ENCODE measurements at regions not wholly inside any gene's neighbourhood (a gene's known extent, or its start where the extent isn't known, plus 50 kb on each side); places are given as distances from the start of the nearest gene placed in this dataset.

DNA sequence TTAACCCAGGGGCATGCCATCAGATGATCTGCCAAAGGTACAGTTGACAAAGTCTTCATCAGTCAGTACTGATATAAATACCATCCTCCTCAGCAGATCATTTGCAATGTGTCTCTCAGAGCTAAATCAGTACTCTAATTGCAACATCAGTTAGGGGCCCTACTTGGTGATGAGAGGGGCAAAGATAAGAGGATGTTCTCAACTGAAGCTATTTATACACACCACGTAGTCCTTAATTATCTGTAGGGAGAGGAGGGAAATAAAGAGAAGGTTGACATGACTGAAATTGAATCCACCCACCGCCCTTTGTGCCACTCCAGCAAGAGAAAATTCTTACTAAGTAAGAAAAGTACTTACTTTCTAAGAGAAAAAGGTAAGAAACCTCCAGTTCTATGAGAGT lies 157.8 kb upstream of the NUDT4 start:
- TF ChIP-seq, protein P1, sequence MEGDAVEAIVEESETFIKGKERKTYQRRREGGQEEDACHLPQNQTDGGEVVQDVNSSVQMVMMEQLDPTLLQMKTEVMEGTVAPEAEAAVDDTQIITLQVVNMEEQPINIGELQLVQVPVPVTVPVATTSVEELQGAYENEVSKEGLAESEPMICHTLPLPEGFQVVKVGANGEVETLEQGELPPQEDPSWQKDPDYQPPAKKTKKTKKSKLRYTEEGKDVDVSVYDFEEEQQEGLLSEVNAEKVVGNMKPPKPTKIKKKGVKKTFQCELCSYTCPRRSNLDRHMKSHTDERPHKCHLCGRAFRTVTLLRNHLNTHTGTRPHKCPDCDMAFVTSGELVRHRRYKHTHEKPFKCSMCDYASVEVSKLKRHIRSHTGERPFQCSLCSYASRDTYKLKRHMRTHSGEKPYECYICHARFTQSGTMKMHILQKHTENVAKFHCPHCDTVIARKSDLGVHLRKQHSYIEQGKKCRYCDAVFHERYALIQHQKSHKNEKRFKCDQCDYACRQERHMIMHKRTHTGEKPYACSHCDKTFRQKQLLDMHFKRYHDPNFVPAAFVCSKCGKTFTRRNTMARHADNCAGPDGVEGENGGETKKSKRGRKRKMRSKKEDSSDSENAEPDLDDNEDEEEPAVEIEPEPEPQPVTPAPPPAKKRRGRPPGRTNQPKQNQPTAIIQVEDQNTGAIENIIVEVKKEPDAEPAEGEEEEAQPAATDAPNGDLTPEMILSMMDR (IDR thresholded peaks at IDR 0.05 in 2 of 3, conservative IDR thresholded peaks at IDR 0.05 in 1 of 3; ENCODE audit: borderline replicate concordance in 1 of 3, insufficient read depth in 1 of 3, low read depth in 2 of 3, low read length in 2 of 3): no peak
- TF ChIP-seq, protein P2, sequence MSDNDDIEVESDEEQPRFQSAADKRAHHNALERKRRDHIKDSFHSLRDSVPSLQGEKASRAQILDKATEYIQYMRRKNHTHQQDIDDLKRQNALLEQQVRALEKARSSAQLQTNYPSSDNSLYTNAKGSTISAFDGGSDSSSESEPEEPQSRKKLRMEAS (IDR thresholded peaks at IDR 0.05): no peak
- TF ChIP-seq EZH2phosphoT487 (IDR thresholded peaks at IDR 0.05; ENCODE audit: borderline replicate concordance) (no peak), POLR2A (IDR thresholded peaks at IDR 0.05; ENCODE audit: borderline replicate concordance, extremely low read depth, insufficient read depth, insufficient read length) (no peak), TCF7L2 (IDR thresholded peaks at IDR 0.05; ENCODE audit: borderline replicate concordance, extremely low read depth, insufficient read depth, insufficient read length) (no peak), EGR1 (IDR thresholded peaks at IDR 0.05; ENCODE audit: low read depth) (no peak), POLR2AphosphoS5 (IDR thresholded peaks at IDR 0.05; ENCODE audit: low read depth, low read length) (no peak), EZH2 (IDR thresholded peaks at IDR 0.05) (no peak), ZFX (IDR thresholded peaks at IDR 0.05) (no peak), JUND (IDR thresholded peaks at IDR 0.05) (no peak)
- TF ChIP-seq, protein P3, sequence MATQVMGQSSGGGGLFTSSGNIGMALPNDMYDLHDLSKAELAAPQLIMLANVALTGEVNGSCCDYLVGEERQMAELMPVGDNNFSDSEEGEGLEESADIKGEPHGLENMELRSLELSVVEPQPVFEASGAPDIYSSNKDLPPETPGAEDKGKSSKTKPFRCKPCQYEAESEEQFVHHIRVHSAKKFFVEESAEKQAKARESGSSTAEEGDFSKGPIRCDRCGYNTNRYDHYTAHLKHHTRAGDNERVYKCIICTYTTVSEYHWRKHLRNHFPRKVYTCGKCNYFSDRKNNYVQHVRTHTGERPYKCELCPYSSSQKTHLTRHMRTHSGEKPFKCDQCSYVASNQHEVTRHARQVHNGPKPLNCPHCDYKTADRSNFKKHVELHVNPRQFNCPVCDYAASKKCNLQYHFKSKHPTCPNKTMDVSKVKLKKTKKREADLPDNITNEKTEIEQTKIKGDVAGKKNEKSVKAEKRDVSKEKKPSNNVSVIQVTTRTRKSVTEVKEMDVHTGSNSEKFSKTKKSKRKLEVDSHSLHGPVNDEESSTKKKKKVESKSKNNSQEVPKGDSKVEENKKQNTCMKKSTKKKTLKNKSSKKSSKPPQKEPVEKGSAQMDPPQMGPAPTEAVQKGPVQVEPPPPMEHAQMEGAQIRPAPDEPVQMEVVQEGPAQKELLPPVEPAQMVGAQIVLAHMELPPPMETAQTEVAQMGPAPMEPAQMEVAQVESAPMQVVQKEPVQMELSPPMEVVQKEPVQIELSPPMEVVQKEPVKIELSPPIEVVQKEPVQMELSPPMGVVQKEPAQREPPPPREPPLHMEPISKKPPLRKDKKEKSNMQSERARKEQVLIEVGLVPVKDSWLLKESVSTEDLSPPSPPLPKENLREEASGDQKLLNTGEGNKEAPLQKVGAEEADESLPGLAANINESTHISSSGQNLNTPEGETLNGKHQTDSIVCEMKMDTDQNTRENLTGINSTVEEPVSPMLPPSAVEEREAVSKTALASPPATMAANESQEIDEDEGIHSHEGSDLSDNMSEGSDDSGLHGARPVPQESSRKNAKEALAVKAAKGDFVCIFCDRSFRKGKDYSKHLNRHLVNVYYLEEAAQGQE (IDR thresholded peaks at IDR 0.05; ENCODE audit: low read depth): no peak
